ENCODE measurements at regions not wholly inside any gene's neighbourhood (a gene's known extent, or its start where the extent isn't known, plus 50 kb on each side); places are given as distances from the start of the nearest gene placed in this dataset.

GRCh38 chr3:104323226-104323625 is 1043.5 kb upstream of the ALCAM start:
- H3K4me3 Mint-ChIP-seq (ENCODE audit: unreplicated experiment): no peak overlapping the region
- no peaks in the 10 kb centered on the region for H3K4me1 Mint-ChIP-seq (ENCODE audit: low read depth, unreplicated experiment)
- H3K27ac Mint-ChIP-seq (ENCODE audit: unreplicated experiment): no peak overlapping the region

DNA sequence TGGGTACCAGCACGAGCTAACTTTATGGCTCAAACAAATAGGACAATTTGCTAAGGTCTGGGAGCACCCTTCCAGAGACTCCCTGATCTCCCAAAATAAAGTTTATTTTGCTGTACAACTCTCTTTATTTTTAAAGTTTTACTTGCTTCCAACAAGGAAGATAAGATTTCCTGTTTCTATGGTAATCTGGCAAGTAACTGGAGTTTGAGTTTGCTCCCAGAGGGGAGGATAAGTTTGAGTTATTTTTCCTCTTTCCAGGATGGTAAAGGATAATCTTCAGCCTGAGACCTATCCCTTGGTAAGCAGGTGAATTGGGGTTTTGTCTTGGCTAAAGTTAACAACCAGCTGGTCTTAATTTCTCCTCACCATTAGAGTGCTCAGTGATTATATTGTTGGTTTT is 1019.4 kb upstream of the ALCAM start:
- Mint-ChIP-seq H3K9me3 (ENCODE audit: unreplicated experiment) (peaks cover 2% of the 10 kb centered on the region), H3K27me3 (ENCODE audit: unreplicated experiment) (peaks cover 2% of the 10 kb centered on the region), H3K4me3 (ENCODE audit: unreplicated experiment) (no peak overlapping the region), H3K36me3 (ENCODE audit: unreplicated experiment) (no peaks in the 10 kb centered on the region), H3K4me1 (ENCODE audit: low read depth, unreplicated experiment) (no peaks in the 10 kb centered on the region), H3K27ac (ENCODE audit: unreplicated experiment) (no peak overlapping the region)
- TF ChIP-seq, protein P1, sequence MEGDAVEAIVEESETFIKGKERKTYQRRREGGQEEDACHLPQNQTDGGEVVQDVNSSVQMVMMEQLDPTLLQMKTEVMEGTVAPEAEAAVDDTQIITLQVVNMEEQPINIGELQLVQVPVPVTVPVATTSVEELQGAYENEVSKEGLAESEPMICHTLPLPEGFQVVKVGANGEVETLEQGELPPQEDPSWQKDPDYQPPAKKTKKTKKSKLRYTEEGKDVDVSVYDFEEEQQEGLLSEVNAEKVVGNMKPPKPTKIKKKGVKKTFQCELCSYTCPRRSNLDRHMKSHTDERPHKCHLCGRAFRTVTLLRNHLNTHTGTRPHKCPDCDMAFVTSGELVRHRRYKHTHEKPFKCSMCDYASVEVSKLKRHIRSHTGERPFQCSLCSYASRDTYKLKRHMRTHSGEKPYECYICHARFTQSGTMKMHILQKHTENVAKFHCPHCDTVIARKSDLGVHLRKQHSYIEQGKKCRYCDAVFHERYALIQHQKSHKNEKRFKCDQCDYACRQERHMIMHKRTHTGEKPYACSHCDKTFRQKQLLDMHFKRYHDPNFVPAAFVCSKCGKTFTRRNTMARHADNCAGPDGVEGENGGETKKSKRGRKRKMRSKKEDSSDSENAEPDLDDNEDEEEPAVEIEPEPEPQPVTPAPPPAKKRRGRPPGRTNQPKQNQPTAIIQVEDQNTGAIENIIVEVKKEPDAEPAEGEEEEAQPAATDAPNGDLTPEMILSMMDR (IDR thresholded peaks at IDR 0.05; ENCODE audit: partially characterized antibody, unreplicated experiment): no peak
- DNase-seq: no peak

More at GRCh38 chr3:104323226-104323625, 1043.5 kb upstream of the ALCAM start:
- Mint-ChIP-seq H3K36me3 (ENCODE audit: unreplicated experiment) (peaks cover 9% of the 10 kb centered on the region), H3K27me3 (ENCODE audit: unreplicated experiment) (no peaks in the 10 kb centered on the region), H3K9me3 (ENCODE audit: unreplicated experiment) (peaks cover 11% of the 10 kb centered on the region)
- DNase-seq: no peak
- TF ChIP-seq, protein P1 (IDR thresholded peaks at IDR 0.05; ENCODE audit: partially characterized antibody, unreplicated experiment): no peak

DNA sequence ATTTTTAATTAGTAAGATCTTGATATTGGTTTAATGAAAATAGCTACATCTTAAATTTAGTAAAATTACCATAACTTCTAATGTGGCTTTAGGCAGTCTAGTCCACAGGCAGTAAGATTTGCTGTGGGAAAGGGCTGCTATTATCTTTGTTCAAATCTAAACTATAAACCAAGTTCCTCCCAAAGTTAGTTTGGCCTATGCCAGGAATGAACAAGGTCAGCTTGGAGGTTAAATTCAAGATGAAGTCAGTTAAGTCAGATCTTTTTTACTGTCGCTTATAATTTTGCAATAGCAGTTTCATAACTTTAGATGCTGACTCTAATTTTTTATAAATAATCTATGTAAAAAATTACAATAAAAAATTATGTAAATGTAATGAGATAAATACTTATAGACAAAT is 1016.9 kb upstream of the ALCAM start:
- Mint-ChIP-seq H3K4me3 (ENCODE audit: unreplicated experiment) (no peak overlapping the region), H3K9me3 (ENCODE audit: unreplicated experiment) (peaks cover 2% of the 10 kb centered on the region), H3K4me1 (ENCODE audit: low read depth, unreplicated experiment) (no peaks in the 10 kb centered on the region), H3K27me3 (ENCODE audit: unreplicated experiment) (no peaks in the 10 kb centered on the region), H3K27ac (ENCODE audit: unreplicated experiment) (no peak overlapping the region), H3K36me3 (ENCODE audit: unreplicated experiment) (no peaks in the 10 kb centered on the region)
- DNase-seq: no peak
- TF ChIP-seq, protein P1 (IDR thresholded peaks at IDR 0.05; ENCODE audit: partially characterized antibody, unreplicated experiment): no peak

DNA sequence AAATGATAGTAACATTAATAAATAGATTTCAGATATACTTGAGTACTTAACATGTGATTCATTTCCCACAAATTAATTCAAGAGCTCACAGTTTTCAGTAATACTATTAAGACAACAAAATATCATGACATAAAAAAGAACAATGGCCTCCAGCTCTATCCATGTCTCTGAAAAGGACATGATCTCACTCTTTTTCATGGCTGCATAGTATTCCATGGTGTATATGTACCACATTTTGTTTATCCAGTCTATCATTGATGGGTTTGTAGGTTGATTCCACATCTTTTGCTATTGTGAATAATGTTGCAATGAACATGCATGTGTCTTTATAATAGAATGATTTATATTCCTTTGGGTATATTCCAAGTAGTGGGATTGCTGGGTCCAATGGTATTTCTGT is 1012.8 kb upstream of the ALCAM start:
- Mint-ChIP-seq H3K4me3 (ENCODE audit: unreplicated experiment) (no peak overlapping the region), H3K9me3 (ENCODE audit: unreplicated experiment) (no peaks in the 10 kb centered on the region), H3K36me3 (ENCODE audit: unreplicated experiment) (no peaks in the 10 kb centered on the region)

DNA sequence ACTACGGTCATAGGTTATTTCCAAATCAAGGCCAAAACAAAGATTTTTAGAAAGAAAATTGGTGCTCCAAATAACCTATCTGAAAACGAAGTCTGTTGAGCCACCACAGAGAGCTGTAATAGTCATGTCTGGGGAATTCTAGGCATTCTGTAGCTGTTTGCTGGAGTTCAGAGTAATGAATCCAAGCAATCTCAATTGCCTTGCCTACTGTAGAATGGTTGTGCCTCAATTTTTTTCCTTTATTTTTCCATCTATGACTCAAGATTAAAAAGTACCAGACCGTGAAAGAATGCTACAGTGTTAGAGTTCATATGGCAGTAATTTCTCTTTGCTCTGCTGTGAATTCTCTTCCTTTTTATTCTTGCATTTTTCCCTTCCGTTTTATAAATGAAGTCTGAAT is 1007.2 kb upstream of the ALCAM start:
- no peak for DNase-seq
- TF ChIP-seq, protein P1 (IDR thresholded peaks at IDR 0.05; ENCODE audit: partially characterized antibody, unreplicated experiment): no peak
- Mint-ChIP-seq H3K4me1 (ENCODE audit: low read depth, unreplicated experiment) (no peaks in the 10 kb centered on the region), H3K27me3 (ENCODE audit: unreplicated experiment) (peaks cover 2% of the 10 kb centered on the region), H3K36me3 (ENCODE audit: unreplicated experiment) (no peaks in the 10 kb centered on the region), H3K4me3 (ENCODE audit: unreplicated experiment) (no peak overlapping the region), H3K27ac (ENCODE audit: unreplicated experiment) (no peak overlapping the region), H3K9me3 (ENCODE audit: unreplicated experiment) (no peaks in the 10 kb centered on the region)

More for the DNA sequence above, 1012.8 kb upstream of the ALCAM start:
- no peak for DNase-seq
- H3K27ac Mint-ChIP-seq (ENCODE audit: unreplicated experiment): no peak overlapping the region
- TF ChIP-seq, protein P1 (IDR thresholded peaks at IDR 0.05; ENCODE audit: partially characterized antibody, unreplicated experiment): no peak
- no peaks in the 10 kb centered on the region for H3K27me3 Mint-ChIP-seq (ENCODE audit: unreplicated experiment)
- no peaks in the 10 kb centered on the region for H3K4me1 Mint-ChIP-seq (ENCODE audit: low read depth, unreplicated experiment)
